WTC11 (cell line): ENCODE measurements at regions not wholly inside any gene's neighbourhood (a gene's known extent, or its start where the extent isn't known, plus 50 kb on each side); places are given as distances from the start of the nearest gene placed in this dataset.

ENCODE experiments used
- ATAC-seq: fragments of 200-7000 bp; cut with Tn5 transposase; 2 replicates; pipeline ENCODE4 v1.10.0; 2021; ENCODE audit warnings: mild to moderate bottlenecking, moderate library complexity
- CTCF ChIA-PET: fragments of 300-600 bp; sonication (Branson Sonifier 250); formaldehyde crosslinking; loops from one replicate; lab custom pipeline; 2021; ENCODE audit warnings: antibody characterized with exemption; lab: Charles Lee
- POLR2A ChIA-PET: fragments of 350-600 bp; sonication (Branson Sonifier 250); formaldehyde crosslinking; loops from one replicate; lab custom pipeline; 2021; ENCODE audit warnings: antibody characterized with exemption; lab: Charles Lee
- DNase-seq: peaks from one replicate; pipeline ENCODE4 v3.0.0; 2021; ENCODE audit warnings: low spot score
- H3K27ac Mint-ChIP-seq: 2 replicates; pipeline ENCODE4 v1.8.0; 2021; ENCODE audit warnings: mixed read lengths
- H3K27me3 Mint-ChIP-seq: 2 replicates; pipeline ENCODE4 v1.8.0; 2021; ENCODE audit warnings: low read depth, mild to moderate bottlenecking, moderate library complexity, mixed read lengths
- H3K36me3 Mint-ChIP-seq: 2 replicates; pipeline ENCODE4 v1.8.0; 2021; ENCODE audit warnings: mixed read lengths
- H3K4me1 Mint-ChIP-seq: 2 replicates; pipeline ENCODE4 v1.8.0; 2022; ENCODE audit warnings: mixed read lengths
- H3K4me3 Mint-ChIP-seq: 2 replicates; pipeline ENCODE4 v1.8.0; 2021; ENCODE audit warnings: mild to moderate bottlenecking, moderate library complexity, mixed read lengths
- H3K9me3 Mint-ChIP-seq: 2 replicates; pipeline ENCODE4 v1.8.0; 2021; ENCODE audit warnings: mixed read lengths
- ATF1 ChIP-seq: sonication (generic); formaldehyde crosslinking; IDR thresholded peaks from 2 replicates; pipeline ENCODE4 v1.8.1; 2023; ENCODE audit warnings: mild to moderate bottlenecking, moderate library complexity, missing genetic modification reagents
- CBFB ChIP-seq: sonication (generic); formaldehyde crosslinking; IDR thresholded peaks from 2 replicates; pipeline ENCODE4 v1.8.1; 2022; ENCODE audit warnings: mild to moderate bottlenecking, low read depth, missing genetic modification reagents
- ELF4 ChIP-seq: sonication (generic); formaldehyde crosslinking; IDR thresholded peaks from 2 replicates; pipeline ENCODE4 v1.8.1; 2022; ENCODE audit warnings: low read depth, mild to moderate bottlenecking, moderate library complexity, missing genetic modification reagents
- EMX1 ChIP-seq: fragments of 250-450 bp; sonication (Bioruptor Pico); IDR thresholded peaks from 2 replicates; pipeline ENCODE4 v1.8.0; 2021; ENCODE audit warnings: mild to moderate bottlenecking
- GRHL2 ChIP-seq: fragments of 250-450 bp; sonication (Bioruptor Pico); IDR thresholded peaks from 2 replicates; pipeline ENCODE4 v1.8.0; 2022; ENCODE audit warnings: mild to moderate bottlenecking, moderate library complexity; ENCODE audit not compliant: insufficient replicate concordance, severe bottlenecking
- HMGA2 ChIP-seq: fragments of 250-450 bp; sonication (Bioruptor Pico); IDR thresholded peaks from 2 replicates; pipeline ENCODE4 v1.4.0; 2021; ENCODE audit warnings: mild to moderate bottlenecking, moderate library complexity
- JUN ChIP-seq: sonication (generic); formaldehyde crosslinking; IDR thresholded peaks from 2 replicates; pipeline ENCODE4 v1.8.0; 2023; ENCODE audit warnings: mild to moderate bottlenecking, missing genetic modification reagents
- NR2C2 ChIP-seq: sonication (generic); formaldehyde crosslinking; IDR thresholded peaks from 2 replicates; pipeline ENCODE4 v1.8.0; 2022; ENCODE audit warnings: mild to moderate bottlenecking, missing genetic modification reagents
- OVOL2 ChIP-seq: fragments of 250-450 bp; sonication (Bioruptor Pico); IDR thresholded peaks from 2 replicates; pipeline ENCODE4 v1.9.0; 2021; ENCODE audit warnings: mild to moderate bottlenecking, borderline replicate concordance
- SP1 ChIP-seq: sonication (generic); formaldehyde crosslinking; conservative IDR thresholded peaks from 2 replicates; pipeline ENCODE4 v1.8.1; 2022; ENCODE audit warnings: missing genetic modification reagents
- TCF7 ChIP-seq: sonication (generic); formaldehyde crosslinking; IDR thresholded peaks from 2 replicates; pipeline ENCODE4 v1.8.0; 2022; ENCODE audit warnings: mild to moderate bottlenecking, low read depth, missing genetic modification reagents, moderate library complexity
- TEAD1 ChIP-seq: sonication (generic); formaldehyde crosslinking; IDR thresholded peaks from 2 replicates; pipeline ENCODE4 v1.8.0; 2022; ENCODE audit warnings: mild to moderate bottlenecking, missing genetic modification reagents
- ZNF416 ChIP-seq: fragments of 250-450 bp; sonication (Bioruptor Pico); IDR thresholded peaks from 2 replicates; pipeline ENCODE4 v1.9.0; 2021; ENCODE audit warnings: mild to moderate bottlenecking, inconsistent platforms
- TF ChIP-seq, protein P1 (sequence below): sonication (generic); formaldehyde crosslinking; IDR thresholded peaks from 2 replicates; pipeline ENCODE4 v1.8.1; 2022; ENCODE audit warnings: low read depth, mild to moderate bottlenecking, moderate library complexity, missing genetic modification reagents, borderline replicate concordance
- TF ChIP-seq, protein P2 (sequence below): fragments of 200-600 bp; IDR thresholded peaks from 2 replicates; pipeline ENCODE4 v1.8.0; 2022; ENCODE audit warnings: antibody characterized with exemption
- TF ChIP-seq, protein P3 (sequence below): fragments of 250-450 bp; sonication (Bioruptor Pico); conservative IDR thresholded peaks from 2 replicates; pipeline ENCODE4 v1.9.0; 2021; ENCODE audit warnings: mild to moderate bottlenecking
- TF ChIP-seq, protein P4 (sequence below): sonication (generic); formaldehyde crosslinking; IDR thresholded peaks from 2 replicates; pipeline ENCODE4 v1.8.1; 2022; ENCODE audit warnings: mild to moderate bottlenecking, missing genetic modification reagents, moderate library complexity, borderline replicate concordance
- TF ChIP-seq, protein P5 (sequence below): sonication (generic); formaldehyde crosslinking; IDR thresholded peaks from 2 replicates; pipeline ENCODE4 v1.8.0; 2023; ENCODE audit warnings: mild to moderate bottlenecking, missing genetic modification reagents

DNA sequence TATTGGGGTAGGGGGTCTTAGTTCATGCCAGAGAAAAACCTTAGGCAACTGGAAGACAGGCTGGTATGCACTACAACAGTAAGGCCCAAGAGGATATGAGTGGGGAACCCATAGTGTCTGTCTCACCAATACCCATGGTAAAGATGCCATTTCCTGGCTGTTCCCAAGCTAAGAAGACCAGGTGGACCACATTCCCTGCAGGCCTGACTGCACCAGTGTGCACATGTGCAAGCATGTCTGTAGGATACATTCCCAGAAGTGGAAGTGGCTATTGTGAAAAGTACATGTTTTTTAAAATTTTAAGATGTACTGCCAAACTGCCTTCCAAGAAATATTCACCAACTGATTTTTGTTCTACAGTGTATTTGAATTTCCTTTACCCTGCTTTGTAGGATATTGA lies 207.3 kb upstream of the CTNNB1 start:
- DNase-seq (no peak), ATAC-seq (no peak)
- peaks cover 20% of the 10 kb centered on the region for H3K4me1 Mint-ChIP-seq
- no peak for TF ChIP-seq HMGA2 (CRISPR knock-in tag)
- TF ChIP-seq GRHL2 (CRISPR knock-in tag), result no peak
- TF ChIP-seq, protein P1, sequence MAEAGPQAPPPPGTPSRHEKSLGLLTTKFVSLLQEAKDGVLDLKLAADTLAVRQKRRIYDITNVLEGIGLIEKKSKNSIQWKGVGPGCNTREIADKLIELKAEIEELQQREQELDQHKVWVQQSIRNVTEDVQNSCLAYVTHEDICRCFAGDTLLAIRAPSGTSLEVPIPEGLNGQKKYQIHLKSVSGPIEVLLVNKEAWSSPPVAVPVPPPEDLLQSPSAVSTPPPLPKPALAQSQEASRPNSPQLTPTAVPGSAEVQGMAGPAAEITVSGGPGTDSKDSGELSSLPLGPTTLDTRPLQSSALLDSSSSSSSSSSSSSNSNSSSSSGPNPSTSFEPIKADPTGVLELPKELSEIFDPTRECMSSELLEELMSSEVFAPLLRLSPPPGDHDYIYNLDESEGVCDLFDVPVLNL (CRISPR knock-in tag), result no peak
- no peak for TF ChIP-seq TEAD1 (CRISPR knock-in tag)
- no peak for TF ChIP-seq NR2C2 (CRISPR knock-in tag)
- no peak for TF ChIP-seq OVOL2 (CRISPR knock-in tag)
- TF ChIP-seq ZNF416 (CRISPR knock-in tag), result no peak
- TF ChIP-seq ATF1 (CRISPR knock-in tag), result no peak
- TF ChIP-seq, protein P2, sequence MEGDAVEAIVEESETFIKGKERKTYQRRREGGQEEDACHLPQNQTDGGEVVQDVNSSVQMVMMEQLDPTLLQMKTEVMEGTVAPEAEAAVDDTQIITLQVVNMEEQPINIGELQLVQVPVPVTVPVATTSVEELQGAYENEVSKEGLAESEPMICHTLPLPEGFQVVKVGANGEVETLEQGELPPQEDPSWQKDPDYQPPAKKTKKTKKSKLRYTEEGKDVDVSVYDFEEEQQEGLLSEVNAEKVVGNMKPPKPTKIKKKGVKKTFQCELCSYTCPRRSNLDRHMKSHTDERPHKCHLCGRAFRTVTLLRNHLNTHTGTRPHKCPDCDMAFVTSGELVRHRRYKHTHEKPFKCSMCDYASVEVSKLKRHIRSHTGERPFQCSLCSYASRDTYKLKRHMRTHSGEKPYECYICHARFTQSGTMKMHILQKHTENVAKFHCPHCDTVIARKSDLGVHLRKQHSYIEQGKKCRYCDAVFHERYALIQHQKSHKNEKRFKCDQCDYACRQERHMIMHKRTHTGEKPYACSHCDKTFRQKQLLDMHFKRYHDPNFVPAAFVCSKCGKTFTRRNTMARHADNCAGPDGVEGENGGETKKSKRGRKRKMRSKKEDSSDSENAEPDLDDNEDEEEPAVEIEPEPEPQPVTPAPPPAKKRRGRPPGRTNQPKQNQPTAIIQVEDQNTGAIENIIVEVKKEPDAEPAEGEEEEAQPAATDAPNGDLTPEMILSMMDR, result no peak
- no peak for TF ChIP-seq SP1
- no peak for TF ChIP-seq ELF4 (CRISPR knock-in tag)
- TF ChIP-seq EMX1, result no peak
- POLR2A ChIA-PET, result no interaction called here
- peaks cover 4% of the 10 kb centered on the region; the same call in 1 of the 2 replicates for H3K9me3 Mint-ChIP-seq
- H3K27ac Mint-ChIP-seq, result no peak overlapping the region
- no peaks in the 10 kb centered on the region for H3K36me3 Mint-ChIP-seq
- no peak overlapping the region for H3K4me3 Mint-ChIP-seq
- CTCF ChIA-PET, result no interaction called here
- H3K27me3 Mint-ChIP-seq, result no peaks in the 10 kb centered on the region

DNA sequence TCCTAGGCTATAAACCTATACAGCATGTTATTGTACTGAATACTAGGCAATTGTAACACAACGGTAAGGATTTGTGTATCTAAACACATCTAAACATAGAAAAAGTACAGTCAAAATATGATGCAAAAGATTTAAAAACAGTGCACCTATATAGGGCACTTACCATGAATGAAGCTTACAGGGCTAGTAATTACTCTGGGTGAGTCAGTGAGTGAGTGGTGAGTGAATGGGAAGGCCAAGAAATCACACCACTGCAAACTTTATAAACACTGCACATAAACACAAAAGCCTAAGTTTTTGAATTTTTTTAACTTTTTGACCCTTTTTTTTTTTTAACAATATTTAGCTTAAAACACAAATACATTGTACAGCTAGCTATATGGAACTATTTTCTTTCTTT lies 204.7 kb upstream of the CTNNB1 start:
- no peak overlapping the region for H3K4me3 Mint-ChIP-seq
- no peak for DNase-seq
- POLR2A ChIA-PET, result interaction anchor here (0.6 kb wide), 1 partner anchor 215 kb away, joined by 3 read pairs; no protein-coding TSS in a partner anchor
- H3K27me3 Mint-ChIP-seq, result no peaks in the 10 kb centered on the region
- no peaks in the 10 kb centered on the region for H3K9me3 Mint-ChIP-seq
- no peak for TF ChIP-seq CBFB (CRISPR knock-in tag)
- TF ChIP-seq JUN, result no peak
- TF ChIP-seq, protein P3, sequence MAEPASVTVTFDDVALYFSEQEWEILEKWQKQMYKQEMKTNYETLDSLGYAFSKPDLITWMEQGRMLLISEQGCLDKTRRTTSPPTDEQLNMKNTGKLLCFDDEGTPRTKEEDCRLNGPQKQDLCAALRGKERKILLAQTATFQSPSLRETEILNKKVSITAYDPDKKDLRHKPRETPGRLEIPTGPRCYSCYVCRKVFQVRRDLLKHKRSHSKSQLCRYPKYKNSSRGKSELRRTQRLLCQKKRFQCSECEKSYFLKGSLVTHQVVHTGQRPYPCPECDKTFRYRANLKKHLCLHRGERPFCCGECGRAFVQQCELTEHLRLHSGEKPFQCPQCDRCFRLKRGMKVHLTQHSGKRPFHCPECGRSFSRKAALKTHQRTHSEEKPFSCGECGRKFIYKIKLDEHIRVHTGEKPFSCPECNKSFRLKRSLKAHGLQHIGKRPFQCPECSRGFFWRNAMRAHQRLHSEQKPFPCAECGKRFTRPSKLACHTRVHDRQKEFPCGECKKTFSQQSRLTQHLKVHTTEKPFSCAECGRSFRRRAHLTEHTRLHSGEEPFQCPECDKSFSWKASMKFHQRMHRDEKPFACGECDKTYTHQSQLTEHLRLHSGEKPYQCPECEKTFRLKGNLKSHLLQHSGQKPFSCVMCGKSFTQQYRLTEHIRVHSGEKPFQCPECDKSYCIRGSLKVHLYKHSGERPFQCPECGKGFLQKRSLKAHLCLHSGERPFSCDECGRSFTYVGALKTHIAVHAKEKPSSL (CRISPR knock-in tag), result no peak
- TF ChIP-seq TCF7 (CRISPR knock-in tag), result no peak
- TF ChIP-seq, protein P4, sequence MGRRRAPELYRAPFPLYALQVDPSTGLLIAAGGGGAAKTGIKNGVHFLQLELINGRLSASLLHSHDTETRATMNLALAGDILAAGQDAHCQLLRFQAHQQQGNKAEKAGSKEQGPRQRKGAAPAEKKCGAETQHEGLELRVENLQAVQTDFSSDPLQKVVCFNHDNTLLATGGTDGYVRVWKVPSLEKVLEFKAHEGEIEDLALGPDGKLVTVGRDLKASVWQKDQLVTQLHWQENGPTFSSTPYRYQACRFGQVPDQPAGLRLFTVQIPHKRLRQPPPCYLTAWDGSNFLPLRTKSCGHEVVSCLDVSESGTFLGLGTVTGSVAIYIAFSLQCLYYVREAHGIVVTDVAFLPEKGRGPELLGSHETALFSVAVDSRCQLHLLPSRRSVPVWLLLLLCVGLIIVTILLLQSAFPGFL (CRISPR knock-in tag), result no peak
- TF ChIP-seq, protein P5, sequence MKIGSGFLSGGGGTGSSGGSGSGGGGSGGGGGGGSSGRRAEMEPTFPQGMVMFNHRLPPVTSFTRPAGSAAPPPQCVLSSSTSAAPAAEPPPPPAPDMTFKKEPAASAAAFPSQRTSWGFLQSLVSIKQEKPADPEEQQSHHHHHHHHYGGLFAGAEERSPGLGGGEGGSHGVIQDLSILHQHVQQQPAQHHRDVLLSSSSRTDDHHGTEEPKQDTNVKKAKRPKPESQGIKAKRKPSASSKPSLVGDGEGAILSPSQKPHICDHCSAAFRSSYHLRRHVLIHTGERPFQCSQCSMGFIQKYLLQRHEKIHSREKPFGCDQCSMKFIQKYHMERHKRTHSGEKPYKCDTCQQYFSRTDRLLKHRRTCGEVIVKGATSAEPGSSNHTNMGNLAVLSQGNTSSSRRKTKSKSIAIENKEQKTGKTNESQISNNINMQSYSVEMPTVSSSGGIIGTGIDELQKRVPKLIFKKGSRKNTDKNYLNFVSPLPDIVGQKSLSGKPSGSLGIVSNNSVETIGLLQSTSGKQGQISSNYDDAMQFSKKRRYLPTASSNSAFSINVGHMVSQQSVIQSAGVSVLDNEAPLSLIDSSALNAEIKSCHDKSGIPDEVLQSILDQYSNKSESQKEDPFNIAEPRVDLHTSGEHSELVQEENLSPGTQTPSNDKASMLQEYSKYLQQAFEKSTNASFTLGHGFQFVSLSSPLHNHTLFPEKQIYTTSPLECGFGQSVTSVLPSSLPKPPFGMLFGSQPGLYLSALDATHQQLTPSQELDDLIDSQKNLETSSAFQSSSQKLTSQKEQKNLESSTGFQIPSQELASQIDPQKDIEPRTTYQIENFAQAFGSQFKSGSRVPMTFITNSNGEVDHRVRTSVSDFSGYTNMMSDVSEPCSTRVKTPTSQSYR, result no peak
- TF ChIP-seq, all 79 proteins: peak for 0
- Mint-ChIP-seq H3K27ac (no peak overlapping the region), H3K4me1 (peaks cover 44% of the 10 kb centered on the region), H3K36me3 (no peaks in the 10 kb centered on the region)
- no peak for ATAC-seq
- CTCF ChIA-PET, result no interaction called here
